HepG2 (cell line): ENCODE measurements at regions not wholly inside any gene's neighbourhood (a gene's known extent, or its start where the extent isn't known, plus 50 kb on each side); places are given as distances from the start of the nearest gene placed in this dataset.
A peak's percentile ranks its signal among the peaks of the same experiment; 100 is the strongest.

ENCODE experiments used
- ATAC-seq: fragments of 200-7000 bp; cut with Tn5 transposase; 3 replicates; pipeline ENCODE4 v1.9.1; 2020; ENCODE audit warnings: mild to moderate bottlenecking, moderate library complexity
- BruUV-seq: library from RNA; stranded (reverse); fragments of 400-500 nt; replicated peaks from 2 replicates; lab custom pipeline; 2021; lab: Mats Ljungman, UMichigan
- CTCF ChIA-PET: fragments of 300-600 bp; formaldehyde crosslinking; extraction: SDS; loops from one replicate; lab custom pipeline; 2021; ENCODE audit warnings: low total read pairs, inconsistent platforms, low intra/inter-chr PET ratio; lab: Yijun Ruan, JAX
- POLR2A ChIA-PET: fragments of 350-600 bp; sonication (Branson Sonifier 250); formaldehyde crosslinking; loops from one replicate; lab custom pipeline; 2020; ENCODE audit warnings: antibody characterized with exemption, inconsistent platforms; lab: Yijun Ruan, JAX
- DNase-seq: peaks from one replicate; pipeline ENCODE4 v3.0.0-alpha.2; 2015; ENCODE audit warnings: low spot score
- FAIRE-seq: peaks from 3 replicates; lab custom pipeline; 2011; peaks lifted over from hg19 to GRCh38; lab: Jason Lieb, UNC
- H2AFZ ChIP-seq: one replicate; pipeline ENCODE4 v1.6.1; 2011; ENCODE audit warnings: low read length, inconsistent platforms
- H3K27ac ChIP-seq: fragments of 300-600 bp; 3 replicates; pipeline ENCODE4 v1.8.0; 2011; ENCODE audit warnings: mixed run types, mild to moderate bottlenecking, mixed read lengths, low read length, inconsistent platforms; ENCODE audit not compliant: insufficient read depth; ENCODE audit errors: extremely low read length
- H3K27me3 ChIP-seq, 2 experiments: fragments of 200-600 bp in 1 of 2; 2 replicates in 1 of 2; 3 replicates in 1 of 2; pipeline versions ENCODE4 v1.6.0 to v1.8.0; 2011; ENCODE audit warnings: low read length in 2 of 2, mild to moderate bottlenecking in 2 of 2, moderate library complexity in 2 of 2, inconsistent platforms in 1 of 2; ENCODE audit not compliant: insufficient read depth in 2 of 2, control insufficient read depth in 1 of 2
- H3K36me3 ChIP-seq, 2 experiments: fragments of 200-600 bp in 1 of 2; replicated peaks in 1 of 2; 2 replicates in 1 of 2; 3 replicates in 1 of 2; pipeline versions ENCODE4 v1.5.1 to v1.8.0; 2011; ENCODE audit warnings: low read length in 2 of 2, inconsistent platforms in 1 of 2; ENCODE audit not compliant: insufficient read depth in 2 of 2, control insufficient read depth in 1 of 2
- H3K4me1 ChIP-seq: 2 replicates; pipeline ENCODE4 v1.5.1; 2012; ENCODE audit warnings: low read length, inconsistent platforms; ENCODE audit not compliant: insufficient read depth
- H3K4me2 ChIP-seq: 2 replicates; pipeline ENCODE4 v1.6.0; 2011; ENCODE audit warnings: low read depth, low read length, inconsistent platforms
- H3K4me3 ChIP-seq, 3 experiments: fragments of 200-600 bp in 1 of 3; sonication (generic), shearing (Covaris generic) in 1 of 3; replicated peaks in 1 of 3; 2 replicates each; pipeline ENCODE4 v1.5.1; 2011 to 2016; ENCODE audit warnings: low read length in 3 of 3, inconsistent platforms in 2 of 3, low read depth in 2 of 3, mild to moderate bottlenecking in 2 of 3, control low read depth in 1 of 3, mixed read lengths in 1 of 3; ENCODE audit not compliant: insufficient read depth in 1 of 3
- H3K79me2 ChIP-seq: one replicate; pipeline ENCODE4 v1.6.1; 2011; ENCODE audit warnings: low read length, inconsistent platforms; ENCODE audit not compliant: insufficient read depth
- H3K9ac ChIP-seq: 2 replicates; pipeline ENCODE4 v1.6.0; 2011; ENCODE audit warnings: mild to moderate bottlenecking, low read depth, low read length, inconsistent platforms; ENCODE audit not compliant: insufficient read depth
- H3K9me3 ChIP-seq: 2 replicates; pipeline ENCODE4 v1.5.1; 2012; ENCODE audit warnings: mild to moderate bottlenecking, low read length
- H4K20me1 ChIP-seq: 2 replicates; pipeline ENCODE4 v1.6.0; 2011; ENCODE audit warnings: inconsistent platforms, mild to moderate bottlenecking, low read length, moderate library complexity; ENCODE audit not compliant: insufficient read depth
- CBX1 ChIP-seq: IDR thresholded peaks from one replicate; pipeline ENCODE4 v1.6.1; 2016; ENCODE audit warnings: antibody characterized with exemption, low read depth
- HDAC6 ChIP-seq: fragments of 200-600 bp; sonication (generic); IDR thresholded peaks from 2 replicates; pipeline ENCODE4 v1.7.0; 2017; ENCODE audit warnings: mild to moderate bottlenecking, antibody characterized with exemption, low read length, low read depth
- HHEX ChIP-seq: IDR thresholded peaks from 2 replicates; pipeline ENCODE4 v1.6.1; 2016; ENCODE audit warnings: control low read depth
- KLF16 ChIP-seq, 2 experiments: sonication (generic) in 1 of 2; formaldehyde crosslinking in 1 of 2; IDR thresholded peaks; 2 replicates each; pipeline versions ENCODE4 v1.6.1 to v1.8.0; 2016 to 2023; ENCODE audit warnings: missing genetic modification reagents in 2 of 2, missing compliant biosample characterization in 1 of 2
- NFYB ChIP-seq: sonication (generic); formaldehyde crosslinking; IDR thresholded peaks from 2 replicates; pipeline ENCODE4 v1.4.0; 2020; ENCODE audit warnings: missing genetic modification reagents
- RARG ChIP-seq: sonication (generic); formaldehyde crosslinking; IDR thresholded peaks from 2 replicates; pipeline ENCODE4 v1.4.0; 2020; ENCODE audit warnings: low read depth, mild to moderate bottlenecking, missing genetic modification reagents
- RFX3 ChIP-seq: IDR thresholded peaks from 2 replicates; pipeline ENCODE4 v1.6.1; 2016; ENCODE audit warnings: missing biosample characterization, missing genetic modification reagents
- SP140L ChIP-seq: sonication (generic); formaldehyde crosslinking; IDR thresholded peaks from 2 replicates; pipeline ENCODE4 v1.4.0; 2020; ENCODE audit warnings: missing genetic modification reagents, borderline replicate concordance
- THAP8 ChIP-seq: sonication (generic); formaldehyde crosslinking; IDR thresholded peaks from 2 replicates; pipeline ENCODE4 v1.5.1; 2020; ENCODE audit warnings: missing genetic modification reagents, mild to moderate bottlenecking, borderline replicate concordance
- TRAFD1 ChIP-seq: sonication (generic); formaldehyde crosslinking; IDR thresholded peaks from 2 replicates; pipeline ENCODE4 v1.5.1; 2020; ENCODE audit warnings: missing genetic modification reagents, mild to moderate bottlenecking, borderline replicate concordance
- ZBED4 ChIP-seq: sonication (generic); formaldehyde crosslinking; IDR thresholded peaks from 2 replicates; pipeline ENCODE4 v1.4.0; 2020; ENCODE audit warnings: missing genetic modification reagents, borderline replicate concordance
- ZFP62 ChIP-seq: sonication (generic); formaldehyde crosslinking; IDR thresholded peaks from 2 replicates; pipeline ENCODE4 v1.4.0; 2020; ENCODE audit warnings: missing genetic modification reagents
- ZNF24 ChIP-seq: fragments of 450-650 bp; IDR thresholded peaks from 2 replicates; pipeline ENCODE4 v1.6.1; 2017; ENCODE audit warnings: antibody characterized with exemption, mild to moderate bottlenecking
- ZNF34 ChIP-seq: sonication (generic); formaldehyde crosslinking; IDR thresholded peaks from 2 replicates; pipeline ENCODE4 v1.4.0; 2020; ENCODE audit warnings: mild to moderate bottlenecking, missing genetic modification reagents, borderline replicate concordance
- ZNF605 ChIP-seq: sonication (generic); formaldehyde crosslinking; IDR thresholded peaks from 2 replicates; pipeline ENCODE4 v1.8.0; 2022; ENCODE audit warnings: mild to moderate bottlenecking, missing genetic modification reagents
- ZNF749 ChIP-seq: sonication (generic); formaldehyde crosslinking; IDR thresholded peaks from 2 replicates; pipeline ENCODE4 v1.8.0; 2022; ENCODE audit warnings: mild to moderate bottlenecking, missing genetic modification reagents, moderate library complexity, borderline replicate concordance
- ZNF772 ChIP-seq: sonication (generic); formaldehyde crosslinking; IDR thresholded peaks from 2 replicates; pipeline ENCODE4 v1.5.0; 2020; ENCODE audit warnings: mild to moderate bottlenecking, missing genetic modification reagents
- ZNF839 ChIP-seq: sonication (generic); formaldehyde crosslinking; IDR thresholded peaks from 2 replicates; pipeline ENCODE4 v1.4.0; 2020; ENCODE audit warnings: missing genetic modification reagents, mild to moderate bottlenecking, borderline replicate concordance
- ZNF891 ChIP-seq: sonication (generic); formaldehyde crosslinking; IDR thresholded peaks from 2 replicates; pipeline ENCODE4 v1.5.0; 2020; ENCODE audit warnings: mild to moderate bottlenecking, missing genetic modification reagents
- WGBS: methylation state at CpG from one replicate; pipeline ENCODE4 v1.1.6; 2017; ENCODE audit warnings: low lambda C conversion rate; 5-methylcytosine and 5-hydroxymethylcytosine counted together
- in situ Hi-C: cut with HindIII; loops from 2 replicates; pipeline ENCODE4 v1.10.0; 2017; ENCODE audit warnings: low pct_unique_long_range_greater_than_20kb; ENCODE audit not compliant: extremely low pct_ligation_motif_present
- intact Hi-C: fragments of 100-400 bp; cut with micrococcal nuclease; formaldehyde crosslinking; loops from one replicate; pipeline ENCODE4 v1.10.0; 2022; ENCODE audit not compliant: unreplicated experiment

- H3K4me3 ChIP-seq, result no peak overlapping the region; a peak in 1 of 6 replicates
- no peaks in the 10 kb centered on the region for H3K79me2 ChIP-seq
- FAIRE-seq (peak; percentile 43), ATAC-seq (peak; percentile 75), DNase-seq (peak; percentile 62)
- no peak overlapping the region for H3K9ac ChIP-seq
- peaks cover 81% of the 10 kb centered on the region for H3K4me1 ChIP-seq
- in situ Hi-C loops, result loop anchor here (5.0 kb wide), 1 partner anchor 157 kb away; no protein-coding TSS in a partner anchor
- ChIA-PET POLR2A (no interaction called here), CTCF (interaction anchor here (0.9 to 1.6 kb wide), 4 partner anchors 63 to 154 kb away, joined by 3 to 6 read pairs (median 4); partner anchors contain the start of gene CEBPB)
- no peaks in the 10 kb centered on the region for H3K9me3 ChIP-seq
- no peaks in the 10 kb centered on the region for H4K20me1 ChIP-seq
- intact Hi-C loops, result no loop called here
- peaks cover 3 to 42% of the 10 kb centered on the region in 2 experiments; a peak in 3 of 5 replicates for H3K27me3 ChIP-seq
- no peaks in the 10 kb centered on the region for H3K36me3 ChIP-seq
- 50% methylated on average over 11 of the region's 11 CpGs for WGBS
- H2AFZ ChIP-seq, result no peak overlapping the region
- BruUV-seq, result no TSS peak
- peak overlapping the region; percentile 23; the same call in 1 of the 2 replicates for H3K4me2 ChIP-seq
- H3K27ac ChIP-seq, result no peak overlapping the region
- TF ChIP-seq NFYB, result no peak
- TF ChIP-seq HDAC6, result no peak
- TF ChIP-seq ZNF891 (CRISPR knock-in tag), result no peak; the same call in 1 of the 2 replicates
- TF ChIP-seq RARG (CRISPR knock-in tag), result no peak
- TF ChIP-seq ZFP62, result no peak
- no peak for TF ChIP-seq ZNF839
- no peak for TF ChIP-seq HHEX (CRISPR knock-in tag)
- TF ChIP-seq RFX3 (CRISPR knock-in tag), result no peak
- 0 out of 2 replicates have a peak, but pooled peaks have one; percentile 75 for TF ChIP-seq TRAFD1
- no peak for TF ChIP-seq THAP8
- TF ChIP-seq CBX1, result no peak
- no peak; the same call in 1 of the 2 replicates for TF ChIP-seq ZBED4
- no peak for TF ChIP-seq ZNF749 (CRISPR knock-in tag)
- TF ChIP-seq ZNF24, result no peak
- no peak for TF ChIP-seq ZNF605 (CRISPR knock-in tag)
- TF ChIP-seq KLF16 (CRISPR knock-in tag; IDR thresholded peaks at IDR 0.05), result no peak
- TF ChIP-seq ZNF34 (CRISPR knock-in tag), result no peak
- no peak for TF ChIP-seq ZNF772 (CRISPR knock-in tag)
- TF ChIP-seq SP140L (CRISPR knock-in tag), result no peak
These were observed 153.8 kb downstream of the CEBPB start for GRCh38 chr20:50344232-50345071.
